AML-193 (cell line): ENCODE measurements at regions not wholly inside any gene's neighbourhood (a gene's known extent, or its start where the extent isn't known, plus 50 kb on each side); places are given as distances from the start of the nearest gene placed in this dataset.

ENCODE experiments used
- DNase-seq, 2 experiments: peaks; one replicate each; lab custom pipeline; 2025; lab: John Stamatoyannopoulos, UW

DNA sequence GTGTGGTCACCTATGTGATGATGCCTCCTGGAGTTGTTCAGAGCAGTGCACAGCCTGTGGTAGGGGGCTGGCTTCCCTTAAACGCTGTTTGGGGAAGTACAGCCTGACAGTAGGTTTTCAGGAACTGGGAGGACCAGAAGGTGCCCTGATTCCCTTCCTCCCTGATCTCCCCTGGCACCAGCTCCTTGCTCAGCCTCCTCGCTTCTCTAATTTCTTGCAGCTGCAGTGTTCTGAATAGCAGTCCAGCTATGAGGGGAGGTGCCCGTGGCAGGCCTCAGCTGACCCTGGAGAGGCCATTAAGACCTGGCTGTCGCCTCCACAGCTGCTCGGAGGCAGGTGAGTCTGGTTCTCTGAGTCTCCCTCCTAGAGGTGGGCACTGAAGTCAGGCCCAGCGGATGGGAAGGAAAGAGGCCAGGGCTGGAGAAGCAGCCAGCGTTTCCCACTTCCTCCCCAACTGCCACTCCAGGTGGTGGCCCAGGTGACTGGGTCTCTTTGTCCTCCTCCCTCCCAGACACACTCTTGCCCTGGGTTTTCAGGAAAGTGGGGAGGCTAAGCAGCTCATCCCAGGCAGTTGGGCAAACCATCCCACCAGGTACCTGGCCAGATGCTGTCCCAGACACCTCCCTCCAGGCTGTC is 52.0 kb upstream of the RPL11 start:
- DNase-seq: no peak

DNA sequence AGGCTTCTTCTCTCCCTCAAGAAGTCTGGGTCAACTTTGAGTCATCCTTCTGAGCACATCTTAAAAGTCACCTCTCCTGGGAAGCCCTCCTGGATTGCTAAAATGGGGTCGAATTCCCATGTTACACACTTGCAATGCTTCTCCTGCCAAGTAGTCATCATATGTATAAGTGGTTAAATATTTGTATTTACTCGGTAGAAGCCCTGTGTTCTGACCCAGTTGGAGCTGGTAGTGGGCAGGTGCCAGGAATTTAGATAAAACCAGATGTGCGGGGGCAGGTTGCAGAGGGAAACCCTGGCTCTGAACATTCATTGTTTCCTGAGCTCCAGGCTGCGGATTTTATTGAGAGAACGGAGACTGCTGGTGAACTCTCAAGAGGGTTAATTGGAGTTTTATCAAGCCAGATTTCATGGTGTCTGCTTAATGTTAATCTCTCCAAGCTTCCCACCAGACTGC is 52.8 kb upstream of the RPL11 start:
- DNase-seq: no peak

DNA sequence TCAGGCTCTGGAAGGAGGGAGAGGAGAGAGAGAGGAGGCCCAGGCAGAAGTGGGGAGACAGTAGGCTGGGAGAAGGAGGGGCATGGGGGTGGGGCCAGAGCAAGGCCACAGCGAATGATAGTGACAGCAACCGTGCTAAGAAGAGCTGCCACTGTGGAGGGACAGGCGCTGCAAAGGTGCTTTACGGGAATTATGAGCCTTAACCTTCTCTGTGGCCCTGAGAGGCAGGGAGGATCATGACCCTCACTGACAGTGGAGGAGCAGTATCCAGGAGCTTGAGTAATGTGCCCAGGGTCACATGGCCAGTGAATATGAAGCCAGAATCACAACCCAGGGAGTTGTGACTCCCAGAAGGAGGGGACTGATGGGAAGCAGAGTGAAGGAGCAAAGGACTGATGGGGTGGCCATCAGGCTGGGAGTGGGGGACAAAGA is 53.4 kb upstream of the RPL11 start:
- DNase-seq: no peak

DNA sequence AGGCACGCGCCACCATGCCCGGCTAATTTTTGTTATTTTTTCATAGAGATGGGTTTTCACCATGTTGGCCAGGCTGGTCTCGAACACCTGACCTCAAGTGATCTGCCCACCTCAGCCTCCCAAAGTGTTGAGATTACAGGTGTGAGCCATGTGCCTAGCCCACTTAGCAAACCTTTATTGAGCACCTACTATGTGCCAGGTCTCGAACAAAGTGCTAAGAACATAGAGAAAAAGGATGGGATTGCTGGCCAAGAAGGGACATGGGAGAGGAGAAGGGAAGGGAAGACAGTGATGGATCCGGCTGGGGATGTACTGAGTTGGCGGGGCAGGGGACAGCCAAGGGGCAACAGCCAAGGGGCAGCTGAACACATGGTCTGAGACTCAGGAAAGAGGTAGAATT is 55.6 kb upstream of the RPL11 start:
- DNase-seq: no peak

DNA sequence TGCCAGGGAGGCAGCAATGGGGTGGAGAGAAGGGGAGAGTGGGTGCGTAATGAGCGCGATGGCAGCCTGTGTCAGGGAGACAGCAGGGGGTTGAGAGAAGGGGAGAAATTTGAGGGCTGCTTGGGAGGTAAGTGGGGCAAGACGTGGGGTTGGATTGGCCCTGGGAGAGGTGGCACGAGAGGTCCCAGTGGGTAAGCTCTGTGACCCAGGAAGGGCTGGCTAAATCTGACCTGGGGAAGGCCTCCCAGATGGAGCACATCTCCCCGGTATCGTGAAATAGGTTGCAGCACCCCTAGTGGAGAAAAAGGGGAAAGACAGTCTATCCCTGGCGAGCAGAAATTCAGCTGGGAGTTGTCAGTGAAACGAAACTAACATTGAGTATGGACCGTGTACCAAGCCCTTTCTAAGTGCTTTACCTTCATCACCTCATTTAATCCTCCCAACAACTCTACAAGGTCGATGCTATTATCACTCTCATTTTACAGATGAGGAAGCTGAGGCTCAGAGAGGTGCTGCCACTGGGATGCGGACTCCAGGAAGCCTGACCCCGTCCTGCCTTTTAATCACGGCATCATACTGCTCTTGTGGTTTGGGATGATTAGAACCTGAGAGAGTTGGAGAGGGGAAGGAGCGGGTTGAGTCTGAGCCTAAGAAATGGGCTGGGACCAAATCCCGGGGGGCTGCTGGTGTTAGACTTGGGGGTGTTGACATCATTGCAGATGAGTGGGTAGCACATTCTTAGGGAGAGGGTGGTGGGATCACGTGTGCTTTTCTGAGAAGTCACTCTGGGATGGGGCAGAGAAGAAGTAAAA is 56.6 kb upstream of the RPL11 start:
- peak; percentile 45 to 56 for DNase-seq

- no peak for DNase-seq
Measured at GRCh38 chr1:23634518-23634839, 57.1 kb upstream of the RPL11 start.

GRCh38 chr1:23632479-23633160 is 59.0 kb upstream of the RPL11 start:
- DNase-seq: no peak

DNA sequence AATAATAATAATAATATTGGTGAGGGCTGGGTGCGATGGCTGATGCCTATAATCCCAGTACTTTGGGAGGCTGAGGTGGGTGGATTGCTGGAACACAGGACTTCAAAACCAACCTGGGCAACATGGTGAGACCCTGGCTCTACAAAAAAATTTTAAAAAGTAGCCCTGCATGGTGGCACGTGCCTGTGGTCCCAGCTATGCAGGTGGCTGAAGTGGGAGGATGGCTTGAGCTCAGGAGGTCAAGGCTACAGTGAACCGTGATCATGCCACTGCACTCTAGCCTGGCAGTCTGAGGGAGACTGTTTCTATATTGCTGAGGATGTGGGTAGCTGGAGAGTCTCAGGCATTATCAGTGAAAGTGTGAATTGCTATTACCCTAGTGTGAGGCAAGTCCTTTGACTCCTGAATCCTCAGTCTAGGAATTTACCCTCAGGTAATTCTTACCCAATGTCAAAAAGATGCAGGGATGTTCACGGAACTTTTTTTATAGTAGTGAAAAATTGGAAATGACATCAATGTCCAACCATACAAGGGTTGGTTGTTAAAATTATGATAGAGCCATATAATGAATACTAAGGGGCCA is 61.8 kb upstream of the RPL11 start:
- DNase-seq: no peak

- no peak for DNase-seq
Measured at GRCh38 chr1:23628951-23629387, 62.6 kb upstream of the RPL11 start.

DNA sequence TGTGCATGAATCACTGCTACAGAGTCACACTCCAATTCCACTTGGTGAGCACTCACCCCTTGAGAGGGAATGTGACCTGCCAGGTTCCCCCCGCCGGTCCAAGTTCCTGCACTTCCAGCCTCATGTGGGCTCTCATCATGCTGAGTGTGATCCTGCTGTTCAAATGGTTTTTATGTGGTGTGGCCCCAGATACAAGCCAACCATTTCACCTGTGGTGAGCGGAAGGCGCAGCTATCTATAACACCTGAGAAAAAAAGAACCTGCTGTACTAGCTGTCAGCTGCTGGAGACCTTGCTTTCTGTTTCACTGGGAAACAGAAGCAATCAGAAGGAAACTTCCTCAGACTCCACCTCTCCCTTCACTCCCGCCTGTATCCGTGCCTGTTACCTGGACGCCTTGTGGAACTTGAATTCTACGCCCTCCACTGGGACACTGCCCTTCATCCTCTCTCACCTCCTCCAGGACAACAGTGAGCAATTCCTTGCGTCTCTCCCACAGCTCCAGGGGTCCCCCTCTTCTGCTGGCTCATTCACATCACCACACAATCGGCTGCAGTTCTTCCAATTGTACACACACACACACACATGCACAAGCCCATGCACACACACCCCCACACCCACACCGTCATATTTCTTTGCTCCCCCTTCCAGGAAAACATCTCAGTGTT is 64.4 kb upstream of the RPL11 start:
- DNase-seq: no peak

GRCh38 chr1:23625929-23626535 is 65.6 kb upstream of the RPL11 start:
- no peak for DNase-seq

DNA sequence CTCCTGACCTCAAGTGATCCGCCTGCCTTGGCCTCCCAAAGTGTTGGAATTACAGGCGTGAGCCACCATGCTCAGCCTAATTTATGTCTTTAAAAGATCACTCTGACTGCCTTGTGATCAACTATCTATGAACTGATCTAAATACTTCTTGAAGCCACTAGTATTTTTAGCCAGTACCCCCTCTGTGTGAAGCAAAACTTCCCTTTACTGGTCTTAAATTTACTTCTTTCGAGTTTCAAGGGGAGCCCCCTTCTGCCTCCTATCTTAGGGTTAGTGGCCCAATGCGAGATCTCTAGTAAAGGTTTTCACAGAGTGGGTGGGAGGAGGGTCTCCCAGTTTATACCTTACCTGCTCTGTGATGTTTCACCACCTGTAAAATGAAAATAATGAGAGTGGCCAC is 66.1 kb upstream of the RPL11 start:
- no peak for DNase-seq

DNA sequence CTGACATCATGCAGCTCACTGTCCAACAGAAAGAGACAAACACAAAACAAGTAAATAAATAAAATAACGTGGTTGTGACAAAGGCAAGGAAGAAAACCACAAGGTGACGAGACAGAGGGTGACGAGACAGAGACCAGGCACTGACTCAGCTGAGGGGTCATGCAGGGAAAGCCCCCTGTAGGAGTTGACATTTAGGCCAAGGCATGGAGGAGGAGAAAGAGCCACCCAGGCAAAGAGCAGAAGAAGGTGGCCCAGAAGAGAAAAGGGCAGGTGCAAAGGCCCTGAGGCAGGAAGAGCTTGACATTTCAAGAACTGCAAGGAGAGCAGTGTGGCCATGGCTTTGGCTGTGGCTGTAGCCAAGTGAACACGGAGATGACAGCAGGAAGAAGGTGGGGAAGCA is 65.1 kb upstream of the ID3 start:
- no peak for DNase-seq

- no peak for DNase-seq
Measured at GRCh38 chr1:23622284-23622683, 63.0 kb upstream of the ID3 start.

DNA sequence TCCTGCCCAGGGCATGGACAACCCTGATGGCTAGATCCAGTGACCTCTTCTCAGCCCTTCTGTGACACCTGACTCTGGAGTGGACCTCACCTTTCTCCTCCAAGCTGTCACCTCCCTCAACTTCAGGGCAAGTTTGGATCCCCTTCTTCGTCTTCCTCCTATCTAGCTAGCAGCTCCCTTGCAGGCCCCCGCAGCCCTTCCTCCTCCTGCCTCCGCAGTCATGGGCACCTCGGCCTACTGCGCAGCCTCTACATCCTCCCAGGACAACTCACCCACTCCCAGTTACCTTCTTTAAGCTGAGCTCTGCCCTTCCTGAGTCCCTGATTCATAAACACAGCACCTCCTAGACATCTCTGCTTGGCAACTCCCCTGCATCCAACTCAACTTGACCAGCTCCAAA is 61.3 kb upstream of the ID3 start:
- DNase-seq: no peak

- DNase-seq: no peak
Measured at GRCh38 chr1:23619299-23620188, 60.2 kb upstream of the ID3 start.

GRCh38 chr1:23618586-23619083 is 59.3 kb upstream of the ID3 start:
- DNase-seq: no peak

DNA sequence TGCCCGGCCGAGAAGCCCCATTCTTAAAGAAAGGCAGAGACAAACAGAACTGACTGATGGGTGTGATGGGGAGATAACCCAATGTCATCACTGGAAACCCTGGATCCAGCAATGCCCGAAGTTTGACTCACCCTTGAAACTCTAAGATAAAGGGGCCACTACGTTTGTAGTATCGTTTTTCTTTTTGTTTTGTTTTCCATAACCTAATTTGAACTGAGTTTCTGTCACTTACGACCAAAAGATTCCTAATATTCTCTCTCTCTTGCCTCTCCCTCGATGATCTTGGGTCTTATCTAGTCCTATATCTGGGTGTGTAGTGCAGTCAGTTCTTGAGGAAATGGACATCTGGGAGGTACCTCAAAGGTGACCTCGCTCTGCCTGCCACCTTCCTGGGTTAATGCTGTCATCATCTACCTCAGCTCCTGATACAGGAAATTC is 57.8 kb upstream of the ID3 start:
- DNase-seq: no peak

- no peak for DNase-seq
Measured at GRCh38 chr1:23616292-23616824, 57.1 kb upstream of the ID3 start.

DNA sequence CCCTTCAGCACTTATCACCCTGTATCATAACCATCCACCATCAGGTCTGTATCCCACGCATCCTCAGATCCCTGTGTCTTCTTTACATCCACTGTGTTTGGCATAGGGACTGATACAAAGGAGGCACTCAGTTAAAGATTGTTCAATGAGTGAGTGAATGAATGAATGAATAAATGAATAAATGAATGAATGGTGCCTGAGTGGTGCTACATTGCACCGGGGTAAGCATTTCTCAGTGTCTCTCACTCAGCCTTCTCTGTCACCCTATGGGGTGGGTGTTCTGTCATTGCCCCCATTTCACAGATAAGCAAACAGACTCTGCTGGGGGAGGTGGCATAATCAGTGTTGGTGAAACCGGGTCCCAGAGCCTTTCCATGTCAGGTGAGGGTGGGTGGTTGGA is 56.6 kb upstream of the ID3 start:
- DNase-seq: no peak
